ENCODE measurements at regions not wholly inside any gene's neighbourhood (a gene's known extent, or its start where the extent isn't known, plus 50 kb on each side); places are given as distances from the start of the nearest gene placed in this dataset.

DNA sequence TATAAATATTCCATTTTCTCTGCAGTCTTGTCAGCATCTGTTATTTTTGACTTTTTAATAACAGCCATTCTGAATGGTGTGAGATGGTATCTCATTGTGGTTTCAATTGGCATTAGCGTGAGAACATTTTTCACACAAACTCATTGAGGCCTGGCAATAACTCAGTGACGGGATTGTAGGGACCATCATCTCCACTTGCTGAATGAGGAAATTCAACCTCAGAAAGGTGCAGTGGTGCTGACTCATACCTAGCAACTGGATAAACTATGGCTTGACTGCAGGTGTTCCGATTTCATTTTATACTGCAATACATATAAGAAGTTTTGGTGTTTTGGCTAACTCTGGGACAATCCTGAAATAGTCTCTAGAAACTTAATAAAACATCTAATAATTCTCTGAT lies 88.3 kb upstream of the DDIT4L start:
- TF ChIP-seq FOXP2 (optimal IDR thresholded peaks at IDR 0.05; ENCODE audit: borderline replicate concordance, extremely low read depth, extremely low read length, insufficient read depth): no peak
- no peak for TF ChIP-seq SIN3A (IDR thresholded peaks at IDR 0.05; ENCODE audit: borderline replicate concordance, insufficient read depth, low read length)
- no peak for TF ChIP-seq TAF1 (IDR thresholded peaks at IDR 0.05; ENCODE audit: borderline replicate concordance, insufficient read depth, low read length)
- no peak for TF ChIP-seq POLR2AphosphoS5 (IDR thresholded peaks at IDR 0.05; ENCODE audit: low read depth, low read length)
- TF ChIP-seq REST (IDR thresholded peaks at IDR 0.05; ENCODE audit: insufficient read depth in 1 of 2, low read depth in 2 of 2, low read length in 2 of 2): no peak

DNA sequence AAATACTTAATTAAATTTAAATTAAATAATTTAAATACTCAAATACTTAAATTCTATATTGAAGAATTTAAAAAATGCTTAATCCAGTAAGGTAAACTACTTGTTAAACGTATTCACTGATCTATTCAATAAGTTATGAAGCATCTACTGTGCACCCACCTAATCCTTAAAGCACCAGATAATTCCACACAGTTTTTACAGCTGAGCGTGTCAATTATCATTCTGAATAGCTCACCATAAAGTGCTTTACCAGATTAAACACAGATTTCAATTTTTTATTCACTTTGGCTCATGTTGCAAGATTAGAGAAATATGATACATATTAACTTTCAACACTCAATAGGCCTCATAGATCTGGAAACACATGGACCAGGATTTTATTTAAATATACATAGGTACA lies 79.2 kb upstream of the DDIT4L start:
- no peak for TF ChIP-seq SIN3A (IDR thresholded peaks at IDR 0.05; ENCODE audit: borderline replicate concordance, insufficient read depth, low read length)
- TF ChIP-seq POLR2AphosphoS5 (IDR thresholded peaks at IDR 0.05; ENCODE audit: low read depth, low read length): no peak

GRCh38 chr4:100268789-100269188 lies 78.5 kb upstream of the DDIT4L start:
- TF ChIP-seq SIN3A (IDR thresholded peaks at IDR 0.05; ENCODE audit: borderline replicate concordance, insufficient read depth, low read length) (no peak), TAF1 (IDR thresholded peaks at IDR 0.05; ENCODE audit: borderline replicate concordance, insufficient read depth, low read length) (no peak), REST (IDR thresholded peaks at IDR 0.05; ENCODE audit: insufficient read depth in 1 of 2, low read depth in 2 of 2, low read length in 2 of 2) (no peak), FOXP2 (optimal IDR thresholded peaks at IDR 0.05; ENCODE audit: borderline replicate concordance, extremely low read depth, extremely low read length, insufficient read depth) (no peak), POLR2AphosphoS5 (IDR thresholded peaks at IDR 0.05; ENCODE audit: low read depth, low read length) (no peak)

GRCh38 chr4:100261346-100261745 lies 71.1 kb upstream of the DDIT4L start:
- TF ChIP-seq REST (IDR thresholded peaks at IDR 0.05; ENCODE audit: insufficient read depth in 1 of 2, low read depth in 2 of 2, low read length in 2 of 2) (no peak), SIN3A (IDR thresholded peaks at IDR 0.05; ENCODE audit: borderline replicate concordance, insufficient read depth, low read length) (no peak), POLR2AphosphoS5 (IDR thresholded peaks at IDR 0.05; ENCODE audit: low read depth, low read length) (no peak), TAF1 (IDR thresholded peaks at IDR 0.05; ENCODE audit: borderline replicate concordance, insufficient read depth, low read length) (no peak), FOXP2 (optimal IDR thresholded peaks at IDR 0.05; ENCODE audit: borderline replicate concordance, extremely low read depth, extremely low read length, insufficient read depth) (no peak)

DNA sequence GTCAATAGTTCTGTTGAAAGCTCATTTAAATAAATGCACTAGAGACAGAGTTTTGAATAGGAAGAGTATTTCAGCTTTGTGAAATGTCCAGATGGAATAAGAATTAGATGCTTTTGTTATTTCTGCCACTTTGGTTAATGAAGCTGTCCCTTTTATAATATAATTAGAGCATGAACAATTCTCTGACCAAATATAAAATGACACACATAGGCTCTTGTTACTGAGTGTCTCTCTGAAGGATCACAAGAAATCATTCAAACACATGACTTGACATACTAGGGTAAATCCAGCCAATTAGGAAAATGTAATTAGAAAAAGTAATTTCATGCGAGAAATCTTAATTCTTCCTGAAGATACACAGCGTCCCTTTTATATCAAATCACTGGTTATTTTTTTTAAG lies 68.4 kb upstream of the DDIT4L start:
- no peak for TF ChIP-seq FOXP2 (optimal IDR thresholded peaks at IDR 0.05; ENCODE audit: borderline replicate concordance, extremely low read depth, extremely low read length, insufficient read depth)
- TF ChIP-seq SIN3A (IDR thresholded peaks at IDR 0.05; ENCODE audit: borderline replicate concordance, insufficient read depth, low read length): no peak
- no peak for TF ChIP-seq POLR2AphosphoS5 (IDR thresholded peaks at IDR 0.05; ENCODE audit: low read depth, low read length)
- TF ChIP-seq TAF1 (IDR thresholded peaks at IDR 0.05; ENCODE audit: borderline replicate concordance, insufficient read depth, low read length): no peak
- no peak for TF ChIP-seq REST (IDR thresholded peaks at IDR 0.05; ENCODE audit: insufficient read depth in 1 of 2, low read depth in 2 of 2, low read length in 2 of 2)
